GM19023 (cell line): ENCODE measurements at regions not wholly inside any gene's neighbourhood (a gene's known extent, or its start where the extent isn't known, plus 50 kb on each side); places are given as distances from the start of the nearest gene placed in this dataset.
"Not testable (repeated sequence)": the region's sequence is repeated elsewhere in the genome, so short reads cannot be mapped to it uniquely, and the experiment has no call there.

Experiments used
- ATAC-seq: cut with Tn5 transposase; IDR thresholded peaks from one replicate; pipeline ENCODE4 v1.9.1; 2021; ENCODE audit warnings: mild to moderate bottlenecking, moderate library complexity; ENCODE audit not compliant: unreplicated experiment

GRCh38 chr4:26044524-26044923 is 130.5 kb downstream of the SMIM20 start:
- ATAC-seq, result no peak

GRCh38 chr4:26044983-26045382 is 131.0 kb downstream of the SMIM20 start:
- no peak for ATAC-seq

GRCh38 chr4:26047795-26048194 is 133.8 kb downstream of the SMIM20 start:
- no peak for ATAC-seq

DNA sequence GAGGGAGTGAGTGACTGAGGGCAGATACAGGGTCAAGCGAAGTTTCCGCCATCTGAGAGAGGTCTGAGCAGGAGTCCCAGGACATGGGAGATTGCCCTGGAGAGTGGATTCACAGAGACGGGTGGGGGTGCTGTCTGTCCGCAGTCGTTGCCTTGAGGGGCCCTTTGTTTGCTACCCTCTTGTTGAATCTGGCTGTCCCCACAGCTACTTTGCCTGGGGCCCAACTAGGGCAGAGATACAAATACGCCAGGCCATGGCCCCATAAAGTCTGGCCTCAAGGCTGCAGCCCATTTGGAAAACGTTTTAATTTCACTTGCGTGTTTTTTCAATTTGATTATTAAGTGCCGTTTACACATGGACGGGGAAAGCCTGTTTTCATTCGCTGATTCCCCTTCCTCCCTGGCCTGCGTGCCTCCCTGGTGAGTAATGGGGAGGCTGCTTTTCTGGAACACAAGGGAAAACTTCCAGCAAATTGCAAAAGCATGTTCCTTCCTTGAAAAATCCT is 134.4 kb downstream of the SMIM20 start:
- no peak for ATAC-seq

- ATAC-seq, result no peak
These were observed 134.9 kb downstream of the SMIM20 start for GRCh38 chr4:26048950-26049349.

DNA sequence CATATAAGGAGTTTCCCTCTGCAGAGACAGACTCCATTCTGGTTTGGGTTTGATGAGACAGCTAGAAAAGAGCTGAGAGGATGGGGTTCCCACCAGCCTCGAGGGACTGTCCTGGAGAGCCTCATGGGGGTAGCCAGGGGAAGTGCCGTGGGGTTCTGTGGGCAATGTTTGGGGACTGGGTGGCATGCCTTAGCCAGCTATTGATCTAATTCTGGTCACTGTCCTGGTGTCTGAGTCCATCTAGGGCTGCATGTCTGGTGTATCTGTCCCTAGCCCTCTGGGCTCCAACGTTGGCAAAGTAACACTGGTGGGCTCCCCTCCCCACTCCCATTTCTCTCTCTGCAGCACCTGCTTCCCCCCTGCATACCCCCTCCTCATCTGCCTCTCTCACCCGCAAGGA is 135.4 kb downstream of the SMIM20 start:
- ATAC-seq, result no peak

DNA sequence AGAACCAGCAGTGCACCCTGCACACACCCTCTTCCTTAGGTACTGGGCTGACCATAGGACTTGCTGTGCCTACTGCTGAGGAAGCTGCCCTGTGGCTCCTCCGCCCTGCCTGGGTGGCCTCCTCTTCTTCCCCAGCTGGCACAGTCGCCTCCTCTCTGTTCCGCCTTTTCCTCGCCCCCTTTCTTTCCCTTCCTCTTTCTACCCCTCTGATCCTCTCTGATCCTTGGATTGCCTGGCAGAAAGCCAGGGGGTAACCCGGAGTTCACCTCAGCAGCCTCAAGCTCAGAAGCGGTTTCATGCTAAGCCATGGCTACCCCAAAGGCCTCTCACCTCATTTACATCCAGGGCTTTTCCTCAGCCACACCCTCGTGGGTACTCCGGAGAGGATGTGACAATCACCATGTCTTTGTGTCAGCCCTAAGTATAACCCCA is 136.2 kb downstream of the SMIM20 start:
- no peak for ATAC-seq

DNA sequence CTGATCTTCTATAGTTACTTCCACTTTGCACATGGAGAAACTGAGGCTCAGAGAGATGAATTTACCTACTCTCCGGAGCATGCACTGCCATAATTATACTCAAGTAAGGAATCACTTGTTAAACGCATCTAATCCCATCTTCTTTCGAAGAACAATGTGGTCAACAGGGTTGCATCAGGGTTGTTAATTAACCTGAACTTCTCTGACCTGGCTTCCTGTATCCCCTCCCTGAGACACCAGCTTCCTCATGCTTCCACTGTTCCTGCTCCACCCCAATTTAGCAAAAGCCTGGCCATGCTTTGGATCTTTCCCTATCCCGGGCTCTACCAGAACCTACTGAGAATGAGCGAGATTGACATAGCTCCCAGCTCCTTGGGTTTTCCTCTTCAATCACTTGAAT is 136.7 kb downstream of the SMIM20 start:
- ATAC-seq, result no peak

GRCh38 chr4:26051240-26051639 is 137.2 kb downstream of the SMIM20 start:
- ATAC-seq, result no peak

GRCh38 chr4:26052663-26053541 is 138.9 kb downstream of the SMIM20 start:
- ATAC-seq, result no peak

DNA sequence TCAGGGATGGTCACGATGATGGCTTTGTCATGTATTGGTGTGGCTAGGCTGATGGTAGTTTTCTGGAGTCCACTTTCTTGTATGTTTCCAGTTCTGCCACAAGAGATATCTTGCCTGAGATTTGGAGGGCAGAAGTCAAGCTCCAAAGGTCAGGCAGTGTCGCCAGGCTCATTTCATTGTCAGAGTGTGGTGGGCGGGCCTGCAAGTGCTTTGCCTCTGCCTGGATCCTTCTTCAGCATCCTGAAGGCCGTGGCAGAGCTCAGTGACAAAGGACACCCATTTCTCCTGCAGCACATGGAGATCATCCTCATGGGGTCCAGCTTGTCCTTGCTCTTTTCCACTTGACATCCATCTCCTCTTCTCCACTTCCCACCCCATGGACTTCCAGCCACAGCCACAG is 139.7 kb downstream of the SMIM20 start:
- no peak for ATAC-seq

DNA sequence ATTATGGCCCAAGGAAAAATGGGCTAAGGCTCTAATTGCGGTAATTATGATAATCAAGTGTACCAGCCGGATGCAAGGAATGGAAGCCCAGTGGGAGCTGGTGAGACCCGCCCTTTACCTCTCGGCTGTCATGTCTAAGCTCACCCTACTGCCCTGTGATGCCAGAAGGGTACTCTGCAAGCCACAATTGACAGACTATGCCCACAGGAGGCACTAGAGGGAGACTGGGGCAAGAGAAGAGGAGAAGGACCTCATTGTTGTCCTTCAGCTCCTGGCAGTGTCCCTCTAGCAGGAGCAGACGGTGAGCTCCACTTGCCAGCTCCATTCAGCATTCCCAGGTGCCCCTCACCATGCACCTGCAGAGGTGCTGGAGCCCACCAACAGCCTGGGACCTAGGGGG is 141.8 kb downstream of the SMIM20 start:
- ATAC-seq, result no peak

DNA sequence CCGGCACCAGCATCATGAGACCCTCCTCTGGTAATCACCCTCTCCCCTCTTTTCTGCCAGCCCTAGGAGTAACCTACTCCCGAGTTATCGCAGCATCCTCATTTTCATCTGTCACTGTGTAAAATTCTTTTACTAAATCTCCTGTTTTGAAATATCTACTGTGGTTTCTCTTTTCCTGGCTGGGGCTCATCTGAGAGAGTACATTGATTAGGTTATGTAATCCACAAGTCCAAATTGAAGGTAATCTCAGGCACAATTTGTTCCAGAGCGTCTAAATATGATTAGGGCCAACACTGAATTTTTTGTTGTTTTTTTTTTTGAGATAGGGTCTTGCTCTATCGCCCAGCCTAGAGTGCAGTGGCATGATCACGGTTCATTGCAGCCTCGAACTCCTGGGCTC is 142.4 kb downstream of the SMIM20 start:
- no peak for ATAC-seq

- ATAC-seq, result not testable (repeated sequence)
These were observed 143.8 kb downstream of the SMIM20 start for GRCh38 chr4:26057839-26058238.

DNA sequence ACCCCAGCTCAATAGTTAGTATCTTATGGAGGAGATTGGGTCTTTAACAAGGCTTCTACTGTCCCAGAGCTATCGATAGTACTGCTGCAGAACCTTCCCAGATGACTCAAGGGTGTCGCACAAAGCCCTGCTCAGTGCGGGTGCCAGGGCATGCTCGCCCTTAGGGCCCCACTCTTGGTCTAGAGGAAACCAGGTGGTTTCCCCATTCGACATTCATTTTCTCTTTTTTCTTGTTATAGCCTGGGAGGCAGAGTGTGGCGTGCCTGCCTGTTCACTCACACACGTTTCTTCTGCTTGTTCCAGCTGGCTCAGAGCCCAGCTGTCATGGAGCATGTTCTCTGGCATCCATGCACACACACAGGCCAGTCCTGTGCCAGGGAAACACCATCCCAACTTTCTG is 144.5 kb downstream of the SMIM20 start:
- peak; percentile 84 for ATAC-seq

DNA sequence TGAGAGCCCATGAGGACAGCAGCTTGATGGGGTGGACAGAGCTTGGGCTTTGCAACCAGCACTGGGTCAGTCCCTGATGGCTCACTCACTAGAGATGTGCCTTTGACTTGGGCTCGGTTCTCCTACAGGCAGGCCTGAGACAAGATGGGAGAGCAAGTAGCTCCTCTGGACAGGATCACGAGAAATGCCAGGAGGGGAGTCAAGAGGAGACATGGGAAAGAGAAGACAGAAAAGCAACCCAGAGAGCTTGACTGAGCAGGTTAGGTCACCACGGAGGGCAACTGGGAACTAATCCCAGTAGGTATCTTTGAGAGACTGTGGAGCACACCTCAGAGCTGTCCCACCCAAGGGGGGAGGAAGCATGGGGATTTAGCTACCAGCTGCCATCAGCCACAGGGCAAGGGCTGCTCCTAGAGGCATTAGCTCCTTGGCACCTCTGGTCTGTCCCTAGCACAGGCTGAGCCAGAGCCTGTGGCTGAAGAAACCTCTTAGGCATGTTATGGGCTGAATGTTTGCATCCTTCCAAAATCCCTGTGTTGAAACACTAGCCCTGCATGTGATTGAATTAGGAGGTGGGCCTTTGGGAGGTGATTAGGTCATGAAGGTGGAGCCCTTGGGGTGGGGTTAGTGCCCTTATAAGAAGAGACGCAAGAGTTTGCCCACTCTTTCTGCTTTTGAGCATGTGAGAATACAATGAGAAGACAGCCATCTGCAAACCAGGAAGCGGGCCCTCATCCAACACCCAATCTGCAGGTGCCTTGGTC is 145.6 kb downstream of the SMIM20 start:
- no peak for ATAC-seq

GRCh38 chr4:26060286-26060685 is 146.3 kb downstream of the SMIM20 start:
- ATAC-seq, result no peak

GRCh38 chr4:26061248-26061986 is 147.4 kb downstream of the SMIM20 start:
- peak; percentile 57 for ATAC-seq

- no peak for ATAC-seq
These were observed 148.2 kb downstream of the SMIM20 start for GRCh38 chr4:26062215-26062614.

DNA sequence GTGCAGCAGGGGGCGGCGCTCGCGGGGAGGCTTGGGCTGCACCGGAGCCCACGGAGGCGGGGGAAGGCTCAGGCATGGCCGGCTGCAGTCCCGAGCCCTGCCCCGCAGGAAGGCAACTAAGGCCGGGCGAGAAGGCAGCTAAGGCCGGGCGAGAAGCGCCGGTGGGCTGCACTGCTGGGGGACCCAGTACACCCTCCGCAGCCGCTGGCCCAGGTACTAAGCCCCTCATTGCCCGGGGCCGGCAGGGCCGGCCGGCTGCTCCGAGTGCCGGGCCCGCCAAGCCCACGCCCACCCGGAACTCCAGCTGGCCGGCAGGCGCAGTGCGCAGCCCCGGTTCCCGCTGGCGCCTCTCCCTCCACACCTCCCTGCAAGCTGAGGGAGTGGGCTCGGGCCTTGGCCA is 150.0 kb downstream of the SMIM20 start:
- ATAC-seq, result not testable (repeated sequence)

DNA sequence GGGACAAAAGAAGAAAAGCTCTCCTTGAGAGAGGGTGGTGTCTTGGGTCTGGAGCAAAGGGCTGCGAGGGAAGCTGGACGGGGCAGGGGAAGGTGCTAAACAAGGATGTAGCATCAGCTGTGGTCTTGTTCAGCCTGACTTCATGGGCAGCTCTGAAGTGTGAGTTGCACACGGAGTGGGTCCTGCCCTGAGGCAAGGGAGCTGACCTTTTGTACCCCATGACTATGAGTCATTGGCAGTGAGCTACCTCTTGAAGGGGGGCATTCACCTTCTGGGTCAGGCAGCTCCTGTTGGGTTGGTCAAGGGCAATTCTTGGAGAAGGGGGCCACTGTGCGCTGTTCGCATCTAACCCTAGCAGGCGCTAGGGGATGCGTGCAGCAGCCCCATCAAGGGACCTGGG is 151.8 kb downstream of the SMIM20 start:
- no peak for ATAC-seq
